HepG2 (cell line): ENCODE measurements at regions not wholly inside any gene's neighbourhood (a gene's known extent, or its start where the extent isn't known, plus 50 kb on each side); places are given as distances from the start of the nearest gene placed in this dataset.

Source experiments
- CBX2 ChIP-seq, 2 experiments: fragments of 200-600 bp in 1 of 2; sonication (generic); formaldehyde crosslinking in 1 of 2; IDR thresholded peaks; 2 replicates each; pipeline versions ENCODE4 v1.7.0 to v1.8.1; 2018 to 2022; ENCODE audit warnings: low read depth in 2 of 2, low read length in 1 of 2, mild to moderate bottlenecking in 1 of 2, missing genetic modification reagents in 1 of 2
- TF ChIP-seq, protein P1 (sequence below): sonication (generic); formaldehyde crosslinking; IDR thresholded peaks from 2 replicates; pipeline ENCODE4 v1.9.0; 2021; ENCODE audit warnings: mild to moderate bottlenecking, missing genetic modification reagents
- TF ChIP-seq, protein P2 (sequence below): sonication (generic); formaldehyde crosslinking; IDR thresholded peaks from 2 replicates; pipeline ENCODE4 v1.8.1; 2022; ENCODE audit warnings: low read depth, mild to moderate bottlenecking, missing genetic modification reagents

DNA sequence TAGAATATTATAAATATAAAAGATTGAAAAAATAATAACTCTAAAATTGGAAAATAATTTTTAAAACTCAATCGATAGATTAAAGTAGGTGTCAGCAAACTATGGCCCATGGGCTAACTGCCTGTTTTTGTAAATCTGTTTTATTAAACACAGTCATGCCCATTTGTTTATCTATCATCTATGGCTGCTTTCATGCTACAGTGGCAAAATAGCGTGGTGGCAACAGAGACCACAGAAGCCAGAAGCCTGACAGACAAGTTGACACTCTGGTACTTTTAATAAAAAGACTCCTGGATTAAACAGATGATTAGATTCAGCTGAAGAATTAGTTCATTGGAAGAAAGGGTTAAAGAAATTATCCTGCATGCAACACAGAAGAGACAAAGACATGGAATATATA lies 400.7 kb upstream of the RORB start (continued):
- TF ChIP-seq, protein P1, sequence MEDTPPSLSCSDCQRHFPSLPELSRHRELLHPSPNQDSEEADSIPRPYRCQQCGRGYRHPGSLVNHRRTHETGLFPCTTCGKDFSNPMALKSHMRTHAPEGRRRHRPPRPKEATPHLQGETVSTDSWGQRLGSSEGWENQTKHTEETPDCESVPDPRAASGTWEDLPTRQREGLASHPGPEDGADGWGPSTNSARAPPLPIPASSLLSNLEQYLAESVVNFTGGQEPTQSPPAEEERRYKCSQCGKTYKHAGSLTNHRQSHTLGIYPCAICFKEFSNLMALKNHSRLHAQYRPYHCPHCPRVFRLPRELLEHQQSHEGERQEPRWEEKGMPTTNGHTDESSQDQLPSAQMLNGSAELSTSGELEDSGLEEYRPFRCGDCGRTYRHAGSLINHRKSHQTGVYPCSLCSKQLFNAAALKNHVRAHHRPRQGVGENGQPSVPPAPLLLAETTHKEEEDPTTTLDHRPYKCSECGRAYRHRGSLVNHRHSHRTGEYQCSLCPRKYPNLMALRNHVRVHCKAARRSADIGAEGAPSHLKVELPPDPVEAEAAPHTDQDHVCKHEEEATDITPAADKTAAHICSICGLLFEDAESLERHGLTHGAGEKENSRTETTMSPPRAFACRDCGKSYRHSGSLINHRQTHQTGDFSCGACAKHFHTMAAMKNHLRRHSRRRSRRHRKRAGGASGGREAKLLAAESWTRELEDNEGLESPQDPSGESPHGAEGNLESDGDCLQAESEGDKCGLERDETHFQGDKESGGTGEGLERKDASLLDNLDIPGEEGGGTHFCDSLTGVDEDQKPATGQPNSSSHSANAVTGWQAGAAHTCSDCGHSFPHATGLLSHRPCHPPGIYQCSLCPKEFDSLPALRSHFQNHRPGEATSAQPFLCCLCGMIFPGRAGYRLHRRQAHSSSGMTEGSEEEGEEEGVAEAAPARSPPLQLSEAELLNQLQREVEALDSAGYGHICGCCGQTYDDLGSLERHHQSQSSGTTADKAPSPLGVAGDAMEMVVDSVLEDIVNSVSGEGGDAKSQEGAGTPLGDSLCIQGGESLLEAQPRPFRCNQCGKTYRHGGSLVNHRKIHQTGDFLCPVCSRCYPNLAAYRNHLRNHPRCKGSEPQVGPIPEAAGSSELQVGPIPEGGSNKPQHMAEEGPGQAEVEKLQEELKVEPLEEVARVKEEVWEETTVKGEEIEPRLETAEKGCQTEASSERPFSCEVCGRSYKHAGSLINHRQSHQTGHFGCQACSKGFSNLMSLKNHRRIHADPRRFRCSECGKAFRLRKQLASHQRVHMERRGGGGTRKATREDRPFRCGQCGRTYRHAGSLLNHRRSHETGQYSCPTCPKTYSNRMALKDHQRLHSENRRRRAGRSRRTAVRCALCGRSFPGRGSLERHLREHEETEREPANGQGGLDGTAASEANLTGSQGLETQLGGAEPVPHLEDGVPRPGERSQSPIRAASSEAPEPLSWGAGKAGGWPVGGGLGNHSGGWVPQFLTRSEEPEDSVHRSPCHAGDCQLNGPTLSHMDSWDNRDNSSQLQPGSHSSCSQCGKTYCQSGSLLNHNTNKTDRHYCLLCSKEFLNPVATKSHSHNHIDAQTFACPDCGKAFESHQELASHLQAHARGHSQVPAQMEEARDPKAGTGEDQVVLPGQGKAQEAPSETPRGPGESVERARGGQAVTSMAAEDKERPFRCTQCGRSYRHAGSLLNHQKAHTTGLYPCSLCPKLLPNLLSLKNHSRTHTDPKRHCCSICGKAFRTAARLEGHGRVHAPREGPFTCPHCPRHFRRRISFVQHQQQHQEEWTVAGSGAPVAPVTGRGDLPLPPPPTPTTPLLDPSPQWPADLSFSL (CRISPR knock-in tag): no peak
- TF ChIP-seq CBX2 (IDR thresholded peaks at IDR 0.05; ENCODE audit: low read depth, low read length) (no peak), CBX2 (CRISPR knock-in tag; IDR thresholded peaks at IDR 0.05; ENCODE audit: low read depth) (no peak)
- TF ChIP-seq, protein P2, sequence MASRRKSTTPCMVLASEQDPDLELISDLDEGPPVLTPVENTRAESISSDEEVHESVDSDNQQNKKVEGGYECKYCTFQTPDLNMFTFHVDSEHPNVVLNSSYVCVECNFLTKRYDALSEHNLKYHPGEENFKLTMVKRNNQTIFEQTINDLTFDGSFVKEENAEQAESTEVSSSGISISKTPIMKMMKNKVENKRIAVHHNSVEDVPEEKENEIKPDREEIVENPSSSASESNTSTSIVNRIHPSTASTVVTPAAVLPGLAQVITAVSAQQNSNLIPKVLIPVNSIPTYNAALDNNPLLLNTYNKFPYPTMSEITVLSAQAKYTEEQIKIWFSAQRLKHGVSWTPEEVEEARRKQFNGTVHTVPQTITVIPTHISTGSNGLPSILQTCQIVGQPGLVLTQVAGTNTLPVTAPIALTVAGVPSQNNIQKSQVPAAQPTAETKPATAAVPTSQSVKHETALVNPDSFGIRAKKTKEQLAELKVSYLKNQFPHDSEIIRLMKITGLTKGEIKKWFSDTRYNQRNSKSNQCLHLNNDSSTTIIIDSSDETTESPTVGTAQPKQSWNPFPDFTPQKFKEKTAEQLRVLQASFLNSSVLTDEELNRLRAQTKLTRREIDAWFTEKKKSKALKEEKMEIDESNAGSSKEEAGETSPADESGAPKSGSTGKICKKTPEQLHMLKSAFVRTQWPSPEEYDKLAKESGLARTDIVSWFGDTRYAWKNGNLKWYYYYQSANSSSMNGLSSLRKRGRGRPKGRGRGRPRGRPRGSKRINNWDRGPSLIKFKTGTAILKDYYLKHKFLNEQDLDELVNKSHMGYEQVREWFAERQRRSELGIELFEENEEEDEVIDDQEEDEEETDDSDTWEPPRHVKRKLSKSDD: no peak
- TF ChIP-seq, all 625 proteins: peak for 0
